HG03378 (cell line): ENCODE measurements at regions not wholly inside any gene's neighbourhood (a gene's known extent, or its start where the extent isn't known, plus 50 kb on each side); places are given as distances from the start of the nearest gene placed in this dataset.
"Not testable (repeated sequence)": the region's sequence is repeated elsewhere in the genome, so short reads cannot be mapped to it uniquely, and the experiment has no call there.

ENCODE experiments used
- ATAC-seq: cut with Tn5 transposase; IDR thresholded peaks from one replicate; pipeline ENCODE4 v1.9.1; 2021; ENCODE audit warnings: mild to moderate bottlenecking, moderate library complexity; ENCODE audit not compliant: unreplicated experiment

GRCh38 chr16:87203060-87203656, 114.0 kb downstream of the C16orf95 start:
- no peak for ATAC-seq

- no peak for ATAC-seq
These were observed 110.3 kb downstream of the C16orf95 start for GRCh38 chr16:87206646-87207451.

GRCh38 chr16:87207509-87207908, 109.7 kb downstream of the C16orf95 start:
- no peak for ATAC-seq

- ATAC-seq: no peak
These were observed 109.2 kb downstream of the C16orf95 start for GRCh38 chr16:87207965-87208364.

GRCh38 chr16:87208968-87209367, 108.2 kb downstream of the C16orf95 start:
- not testable (repeated sequence) for ATAC-seq

- no peak for ATAC-seq
These were observed 107.2 kb downstream of the C16orf95 start for GRCh38 chr16:87209808-87210512.

GRCh38 chr16:87210894-87211293, 106.3 kb downstream of the C16orf95 start:
- ATAC-seq: no peak

- no peak for ATAC-seq
These were observed 105.2 kb downstream of the C16orf95 start for GRCh38 chr16:87212026-87212425.

GRCh38 chr16:87213536-87213935, 103.7 kb downstream of the C16orf95 start:
- no peak for ATAC-seq

GRCh38 chr16:87216148-87216840, 100.9 kb downstream of the C16orf95 start:
- ATAC-seq: no peak

GRCh38 chr16:87216841-87217275, 100.3 kb downstream of the C16orf95 start:
- no peak for ATAC-seq

- ATAC-seq: not testable (repeated sequence)
These were observed 99.4 kb downstream of the C16orf95 start for GRCh38 chr16:87217802-87218201.

GRCh38 chr16:87218281-87219055, 98.7 kb downstream of the C16orf95 start:
- ATAC-seq: no peak

- no peak for ATAC-seq
These were observed 97.8 kb downstream of the C16orf95 start for GRCh38 chr16:87219287-87219909.

GRCh38 chr16:87221633-87222032, 95.6 kb downstream of the C16orf95 start:
- ATAC-seq: no peak

- ATAC-seq: no peak
These were observed 94.9 kb downstream of the C16orf95 start for GRCh38 chr16:87222335-87222734.

- no peak for ATAC-seq
These were observed 93.4 kb downstream of the C16orf95 start for GRCh38 chr16:87223656-87224248.

- ATAC-seq: no peak
These were observed 90.3 kb downstream of the C16orf95 start for GRCh38 chr16:87226926-87227295.

- ATAC-seq: no peak
These were observed 89.8 kb downstream of the C16orf95 start for GRCh38 chr16:87227296-87227951.
